ENCODE measurements at regions not wholly inside any gene's neighbourhood (a gene's known extent, or its start where the extent isn't known, plus 50 kb on each side); places are given as distances from the start of the nearest gene placed in this dataset.

- no peak for DNase-seq
Observed at GRCh38 chr2:237171396-237171795, 85.7 kb downstream of the COPS8 start.

- DNase-seq, result no peak
Observed at GRCh38 chr2:237171881-237172280, 86.2 kb downstream of the COPS8 start.

GRCh38 chr2:237177052-237177451, 91.4 kb downstream of the COPS8 start:
- no peak for DNase-seq

GRCh38 chr2:237177986-237178385, 92.3 kb downstream of the COPS8 start:
- no peak for DNase-seq

DNA sequence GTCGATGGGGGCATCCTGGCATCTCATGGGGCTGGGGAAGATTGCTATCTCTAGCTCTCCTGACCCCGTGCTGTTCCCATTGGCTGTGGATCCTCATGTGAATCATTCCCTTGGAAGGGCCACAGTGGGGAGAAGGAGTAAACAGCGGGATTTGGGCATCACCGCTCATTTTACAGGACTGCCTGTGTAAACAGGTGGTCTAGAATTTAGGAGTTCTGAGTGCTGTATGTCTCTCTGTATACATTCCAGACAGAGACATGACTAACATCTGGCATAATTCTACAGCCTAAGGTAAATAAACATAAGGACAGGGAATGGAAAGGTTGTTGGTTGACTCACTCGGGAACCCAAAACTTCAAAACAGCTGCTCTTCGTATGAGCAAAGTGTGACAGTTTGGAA, 92.7 kb downstream of the COPS8 start:
- DNase-seq, result no peak

- DNase-seq, result no peak
Observed at GRCh38 chr2:237179161-237179560, 93.5 kb downstream of the COPS8 start.

DNA sequence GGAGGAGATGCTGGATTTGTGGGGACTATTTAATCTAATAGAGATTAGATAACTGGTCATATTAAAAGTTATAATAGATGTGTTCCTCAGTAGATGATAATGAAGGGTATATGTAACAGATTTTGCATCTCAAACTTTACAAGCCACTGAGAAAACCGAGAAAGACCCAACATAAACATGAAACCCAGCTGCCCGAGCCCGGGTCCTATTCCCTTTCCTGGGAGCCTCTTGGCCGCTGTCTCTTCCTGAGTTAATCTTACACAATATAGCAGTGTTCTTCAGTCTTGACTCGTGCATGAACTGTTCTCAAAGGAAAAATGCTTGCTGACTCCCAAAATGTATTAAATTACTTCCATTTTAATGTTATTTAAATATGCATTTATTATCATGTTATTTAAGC, 94.5 kb downstream of the COPS8 start:
- DNase-seq, result no peak

GRCh38 chr2:237180987-237181386, 95.3 kb downstream of the COPS8 start:
- no peak for DNase-seq

- DNase-seq, result no peak
Observed at GRCh38 chr2:237181844-237182243, 96.2 kb downstream of the COPS8 start.

- no peak for DNase-seq
Observed at GRCh38 chr2:237182422-237183123, 96.9 kb downstream of the COPS8 start.

GRCh38 chr2:237184192-237184918, 98.7 kb downstream of the COPS8 start:
- DNase-seq, result no peak

- no peak for DNase-seq
Observed at GRCh38 chr2:237184919-237185552, 99.3 kb downstream of the COPS8 start.

- DNase-seq, result no peak
Observed at GRCh38 chr2:237185553-237185925, 99.8 kb downstream of the COPS8 start.

GRCh38 chr2:237189799-237190198, 104.1 kb downstream of the COPS8 start:
- no peak for DNase-seq

DNA sequence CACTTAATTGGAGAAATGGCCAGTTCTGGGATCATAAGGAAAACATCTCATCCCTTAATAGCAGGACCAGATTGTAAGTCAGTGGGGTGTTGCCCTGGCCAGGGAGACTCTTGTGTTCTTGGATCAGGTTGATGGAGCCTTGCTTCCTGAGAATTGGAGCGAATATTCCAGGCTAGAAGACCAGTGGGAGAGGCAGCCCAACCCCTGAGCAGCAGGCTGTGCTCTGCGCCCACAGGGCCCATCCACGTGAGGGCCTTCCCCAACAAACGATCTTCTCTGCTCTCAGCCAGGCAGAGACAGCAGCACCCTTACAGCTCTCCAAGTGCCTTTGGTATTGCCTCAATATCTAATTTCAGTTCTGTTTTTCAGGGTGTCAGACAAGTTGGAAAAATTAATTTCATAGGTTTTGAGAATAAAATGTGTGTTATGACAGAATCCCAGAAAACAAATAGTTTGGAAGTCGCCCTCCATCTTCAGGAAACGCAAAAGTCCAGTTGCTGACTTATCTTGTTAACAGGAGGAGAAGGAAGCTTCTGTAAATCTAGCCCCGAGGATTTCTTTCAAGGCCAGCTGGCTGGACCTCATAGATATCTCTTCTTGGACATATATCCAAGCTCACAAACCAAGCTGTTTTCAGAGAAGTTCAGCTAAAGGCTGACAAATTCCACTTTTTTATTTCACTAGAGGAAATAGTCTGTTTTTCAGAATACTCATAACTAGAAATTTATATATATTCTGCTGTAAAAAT, 105.5 kb downstream of the COPS8 start:
- DNase-seq, result no peak

GRCh38 chr2:237191714-237192081, 106.0 kb downstream of the COPS8 start:
- no peak for DNase-seq

DNA sequence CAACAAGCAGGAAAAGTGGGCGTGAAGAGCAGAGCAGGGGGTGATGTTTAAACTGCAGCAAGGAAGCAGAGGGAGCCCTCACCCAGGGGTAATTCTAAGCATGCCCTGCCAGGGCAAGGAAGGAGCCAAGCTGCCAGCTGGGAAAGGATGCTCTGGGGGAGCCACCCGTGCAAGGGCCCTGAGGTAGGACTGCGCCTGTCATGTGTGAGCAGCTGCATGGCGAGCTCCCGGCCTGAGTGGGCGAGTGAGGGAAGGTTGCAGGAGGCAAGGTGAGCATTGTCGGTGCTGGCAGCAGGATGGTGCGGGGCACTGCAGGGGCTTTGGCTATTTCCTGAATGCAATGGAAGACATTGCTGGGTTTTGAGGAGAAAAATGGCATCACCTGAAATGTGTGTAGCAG, 107.2 kb downstream of the COPS8 start:
- no peak for DNase-seq

- no peak for DNase-seq
Observed at GRCh38 chr2:237193436-237193835, 107.7 kb downstream of the COPS8 start.

- no peak for DNase-seq
Observed at GRCh38 chr2:237194081-237194480, 108.4 kb downstream of the COPS8 start.

DNA sequence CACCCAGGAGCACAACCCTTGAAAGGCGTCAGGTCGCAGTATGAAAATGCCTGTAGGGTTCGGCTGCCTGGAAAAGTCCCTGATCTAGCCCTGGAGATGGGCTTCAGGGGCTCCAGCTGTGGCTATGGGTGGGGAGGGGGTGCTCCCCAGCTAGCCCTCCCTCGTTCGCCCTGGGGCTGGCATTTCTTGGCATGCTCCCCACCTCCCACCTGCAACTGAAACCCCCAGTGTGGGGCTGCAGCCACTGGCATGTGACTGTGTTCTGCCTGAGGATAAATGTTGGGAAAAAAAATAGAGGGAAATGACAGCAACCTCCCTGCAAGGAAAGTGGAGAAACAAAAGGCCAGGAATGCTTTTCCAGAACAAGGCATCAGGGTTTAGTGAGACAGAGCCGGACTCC, 109.2 kb downstream of the COPS8 start:
- no peak for DNase-seq

- DNase-seq, result no peak
Observed at GRCh38 chr2:237195396-237196120, 109.9 kb downstream of the COPS8 start.

DNA sequence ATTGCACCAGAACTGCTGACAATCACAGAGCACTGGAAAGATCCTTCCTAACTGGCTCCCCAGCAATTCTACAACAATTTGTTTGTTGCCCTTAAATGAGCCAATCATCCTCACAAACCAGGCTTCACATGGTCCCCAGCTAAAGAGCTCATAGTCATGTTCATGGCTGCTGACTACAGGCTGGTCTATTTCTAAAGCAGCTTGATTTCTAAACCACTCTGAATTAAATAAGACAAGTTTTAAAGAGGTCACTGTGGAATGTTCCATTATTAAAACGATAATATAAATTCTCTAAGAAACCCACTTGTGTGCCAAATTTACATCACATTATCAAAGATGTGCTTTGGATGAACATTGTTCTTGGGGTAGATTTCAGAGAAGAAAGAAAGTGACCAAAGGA, 110.7 kb downstream of the COPS8 start:
- DNase-seq, result no peak
